LNCAP (cell line): ENCODE measurements at regions not wholly inside any gene's neighbourhood (a gene's known extent, or its start where the extent isn't known, plus 50 kb on each side); places are given as distances from the start of the nearest gene placed in this dataset.

Experiments used
- TF ChIP-seq, protein P1 (sequence below): fragments of 450-650 bp; IDR thresholded peaks from 2 replicates; pipeline ENCODE4 v1.5.1; 2017; ENCODE audit warnings: mild to moderate bottlenecking

GRCh38 chr1:176338877-176339276 is 124.1 kb upstream of the PAPPA2 start:
- TF ChIP-seq, protein P1, sequence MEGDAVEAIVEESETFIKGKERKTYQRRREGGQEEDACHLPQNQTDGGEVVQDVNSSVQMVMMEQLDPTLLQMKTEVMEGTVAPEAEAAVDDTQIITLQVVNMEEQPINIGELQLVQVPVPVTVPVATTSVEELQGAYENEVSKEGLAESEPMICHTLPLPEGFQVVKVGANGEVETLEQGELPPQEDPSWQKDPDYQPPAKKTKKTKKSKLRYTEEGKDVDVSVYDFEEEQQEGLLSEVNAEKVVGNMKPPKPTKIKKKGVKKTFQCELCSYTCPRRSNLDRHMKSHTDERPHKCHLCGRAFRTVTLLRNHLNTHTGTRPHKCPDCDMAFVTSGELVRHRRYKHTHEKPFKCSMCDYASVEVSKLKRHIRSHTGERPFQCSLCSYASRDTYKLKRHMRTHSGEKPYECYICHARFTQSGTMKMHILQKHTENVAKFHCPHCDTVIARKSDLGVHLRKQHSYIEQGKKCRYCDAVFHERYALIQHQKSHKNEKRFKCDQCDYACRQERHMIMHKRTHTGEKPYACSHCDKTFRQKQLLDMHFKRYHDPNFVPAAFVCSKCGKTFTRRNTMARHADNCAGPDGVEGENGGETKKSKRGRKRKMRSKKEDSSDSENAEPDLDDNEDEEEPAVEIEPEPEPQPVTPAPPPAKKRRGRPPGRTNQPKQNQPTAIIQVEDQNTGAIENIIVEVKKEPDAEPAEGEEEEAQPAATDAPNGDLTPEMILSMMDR: no peak

DNA sequence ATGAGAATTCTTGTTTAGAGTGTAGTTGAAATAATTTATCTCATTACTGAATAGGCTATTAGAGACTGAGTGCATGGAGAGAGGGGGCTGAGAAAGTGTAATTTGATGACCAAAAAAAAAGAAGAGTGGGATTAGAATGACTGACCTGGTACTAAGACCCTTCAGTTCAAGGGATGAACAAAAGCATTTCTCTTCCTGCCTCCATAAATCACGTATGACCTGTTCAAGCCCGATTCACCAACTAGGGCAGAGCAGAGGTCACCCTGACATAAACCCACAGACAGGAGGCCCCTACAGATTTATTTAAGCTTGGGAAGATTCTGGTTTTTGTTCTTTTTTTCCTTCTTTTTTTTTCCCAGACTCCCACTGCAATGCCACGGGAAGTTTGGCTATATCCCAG is 123.7 kb upstream of the COP1 start:
- TF ChIP-seq, protein P1: no peak

DNA sequence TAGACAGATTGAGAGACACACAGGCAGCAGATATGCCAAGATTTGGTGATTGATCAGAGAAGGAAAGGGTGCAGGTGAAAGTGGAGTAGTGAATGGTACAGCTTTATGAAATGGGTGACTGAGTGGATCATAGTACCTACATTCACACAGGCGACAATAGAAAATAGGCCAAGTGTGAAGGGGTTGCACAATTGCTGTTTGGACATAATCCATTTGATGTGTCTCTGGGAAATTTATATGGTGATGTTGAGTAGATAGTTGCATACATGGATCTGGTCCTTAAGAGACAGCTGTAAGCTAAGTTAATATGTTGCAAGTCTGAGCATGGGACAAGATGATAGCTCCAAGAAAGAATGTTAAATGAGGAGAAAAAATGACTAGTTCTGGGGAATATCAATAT is 118.6 kb upstream of the COP1 start:
- TF ChIP-seq, protein P1: no peak

GRCh38 chr1:176323472-176323871 is 116.4 kb upstream of the COP1 start:
- TF ChIP-seq, protein P1: no peak

DNA sequence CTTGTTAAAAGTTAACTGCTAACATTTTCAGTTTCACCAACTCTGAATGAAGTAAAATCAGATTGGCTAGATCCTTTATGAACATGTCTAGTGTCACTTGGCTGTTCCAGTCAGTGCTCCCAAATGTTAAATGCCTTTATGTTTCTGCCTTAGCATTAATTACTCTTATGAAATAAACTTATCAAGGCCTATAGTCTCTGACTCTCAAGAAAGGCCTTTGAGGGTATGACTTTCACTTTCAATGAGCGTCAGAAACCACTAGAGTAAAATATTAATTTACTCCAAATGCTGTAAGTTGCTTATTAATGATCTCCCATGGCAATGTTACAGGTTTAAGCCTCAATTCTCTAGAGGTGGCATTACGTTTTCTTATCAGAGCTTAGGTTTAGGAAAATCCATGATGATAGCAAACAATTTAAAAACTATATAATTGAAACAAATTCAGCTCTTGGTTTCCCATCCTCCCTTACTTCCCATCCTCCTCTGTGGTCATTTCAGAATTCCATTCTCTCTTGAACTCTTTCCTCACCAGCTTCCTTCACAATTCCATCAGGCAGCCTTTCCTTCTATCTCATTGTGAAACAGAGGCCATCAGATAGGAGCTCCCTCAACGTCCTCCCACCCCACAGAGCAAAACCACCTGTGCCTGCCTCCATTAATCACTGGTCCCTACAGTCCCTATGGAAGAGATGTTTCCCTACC is 108.6 kb upstream of the COP1 start:
- TF ChIP-seq, protein P1: no peak

DNA sequence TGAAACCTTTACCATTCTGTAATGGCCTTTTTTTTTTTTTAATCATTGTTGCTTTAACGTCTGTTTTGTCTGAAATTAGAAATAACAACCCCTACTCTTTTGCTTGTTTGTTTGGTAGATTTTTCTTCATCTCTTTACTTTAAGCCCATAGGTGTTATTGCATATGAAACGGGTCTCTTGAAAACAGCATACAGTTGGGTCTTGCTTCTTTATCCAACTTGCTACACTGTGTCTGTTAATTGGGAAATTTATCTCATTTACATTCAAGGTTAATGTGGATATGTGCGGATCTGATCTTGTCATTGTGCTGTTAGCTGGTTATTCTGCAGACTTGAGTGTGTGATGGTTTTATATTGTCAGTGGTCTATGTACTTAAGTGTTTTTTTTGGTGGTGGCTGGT is 78.9 kb upstream of the COP1 start:
- TF ChIP-seq, protein P1: no peak

GRCh38 chr1:176271572-176271971 is 64.5 kb upstream of the COP1 start:
- TF ChIP-seq, protein P1: no peak
